Fibroblast of lung (primary cell): ENCODE measurements at regions not wholly inside any gene's neighbourhood (a gene's known extent, or its start where the extent isn't known, plus 50 kb on each side); places are given as distances from the start of the nearest gene placed in this dataset.

Source experiments
- DNase-seq, 2 donors: peaks; one replicate each; pipeline versions ENCODE4 v3.0.0 to v3.0.0-alpha.2; 2010; ENCODE audit warnings: low read depth in 2 of 2
- H2AFZ ChIP-seq: 2 replicates; pipeline ENCODE4 v1.5.1; 2012; ENCODE audit warnings: low read length, control low read depth, inconsistent platforms
- H3K27ac ChIP-seq: 2 replicates; pipeline ENCODE4 v1.5.1; 2011; ENCODE audit warnings: low read length, control low read depth; ENCODE audit not compliant: insufficient read depth
- H3K27me3 ChIP-seq: 2 replicates; pipeline ENCODE4 v1.5.1; 2011; ENCODE audit warnings: mild to moderate bottlenecking, low read length; ENCODE audit not compliant: control insufficient read depth, insufficient read depth
- H3K36me3 ChIP-seq: 2 replicates; pipeline ENCODE4 v1.5.1; 2011; ENCODE audit warnings: low read length; ENCODE audit not compliant: control insufficient read depth, insufficient read depth
- H3K4me1 ChIP-seq: 2 replicates; pipeline ENCODE4 v1.5.1; 2011; ENCODE audit warnings: low read length; ENCODE audit not compliant: control insufficient read depth, insufficient read depth; ENCODE audit errors: extremely low read depth
- H3K4me2 ChIP-seq: 2 replicates; pipeline ENCODE4 v1.5.1; 2011; ENCODE audit warnings: low read length, control low read depth; ENCODE audit not compliant: insufficient read depth; ENCODE audit errors: extremely low read depth
- H3K4me3 ChIP-seq, 4 experiments: fragments of 200-600 bp in 1 of 4; sonication (generic) in 1 of 4; replicated peaks in 1 of 4; 2 replicates each; pipeline ENCODE4 v1.5.1; 2011 to 2016; ENCODE audit warnings: low read length in 4 of 4, low read depth in 3 of 4, mild to moderate bottlenecking in 3 of 4, control low read depth in 2 of 4, inconsistent platforms in 1 of 4, mixed read lengths in 1 of 4; ENCODE audit not compliant: insufficient read depth in 1 of 4; ENCODE audit errors: control extremely low read depth in 1 of 4
- H3K79me2 ChIP-seq: 2 replicates; pipeline ENCODE4 v1.5.1; 2012; ENCODE audit warnings: mild to moderate bottlenecking, low read length, inconsistent platforms; ENCODE audit not compliant: control insufficient read depth, insufficient read depth
- H3K9ac ChIP-seq: 2 replicates; pipeline ENCODE4 v1.5.1; 2011; ENCODE audit warnings: mild to moderate bottlenecking, low read length, control low read depth; ENCODE audit not compliant: insufficient read depth
- H3K9me3 ChIP-seq: 2 replicates; pipeline ENCODE4 v1.5.1; 2012; ENCODE audit warnings: low read depth, low read length; ENCODE audit not compliant: control insufficient read depth, insufficient read depth
- H4K20me1 ChIP-seq: 2 replicates; pipeline ENCODE4 v1.5.1; 2011; ENCODE audit warnings: low read length; ENCODE audit not compliant: control insufficient read depth, insufficient read depth; ENCODE audit errors: extremely low read depth
- CTCF ChIP-seq, 2 donors: IDR thresholded peaks in 1 of 2; conservative IDR thresholded peaks in 1 of 2; 1 replicate in 1 of 2; 2 replicates in 1 of 2; pipeline ENCODE4 v1.5.1; 2011 to 2012; ENCODE audit warnings: low read length in 2 of 2, control low read depth in 1 of 2, inconsistent platforms in 1 of 2, low read depth in 1 of 2, mild to moderate bottlenecking in 1 of 2
- EZH2 ChIP-seq: IDR thresholded peaks from 2 replicates; pipeline ENCODE4 v1.5.1; 2012; ENCODE audit warnings: low read length, control low read depth, mild to moderate bottlenecking; ENCODE audit errors: missing control alignments

- H2AFZ ChIP-seq = no peak overlapping the region
- no peak overlapping the region for H3K27ac ChIP-seq
- H3K9ac ChIP-seq = no peak overlapping the region
- no peaks in the 10 kb centered on the region for H3K4me1 ChIP-seq
- H3K4me3 ChIP-seq = no peak overlapping the region
- no peaks in the 10 kb centered on the region for H3K27me3 ChIP-seq
- H4K20me1 ChIP-seq = no peaks in the 10 kb centered on the region
- H3K4me2 ChIP-seq = no peak overlapping the region
- H3K36me3 ChIP-seq = no peaks in the 10 kb centered on the region
- peak; percentile 16 to 51 for DNase-seq
- no peak for TF ChIP-seq CTCF (conservative IDR thresholded peaks at IDR 0.05 in 1 of 2, IDR thresholded peaks at IDR 0.05 in 1 of 2; ENCODE audit: low read depth in 1 of 2, low read length in 2 of 2)
- no peak for TF ChIP-seq EZH2
- no peaks in the 10 kb centered on the region for H3K79me2 ChIP-seq
- H3K9me3 ChIP-seq = no peaks in the 10 kb centered on the region
Observed at GRCh38 chr2:188051706-188052105, 240.0 kb upstream of the GULP1 start.

- no peaks in the 10 kb centered on the region for H3K27me3 ChIP-seq
- H3K9ac ChIP-seq = no peak overlapping the region
- no peaks in the 10 kb centered on the region for H3K79me2 ChIP-seq
- H3K36me3 ChIP-seq = no peaks in the 10 kb centered on the region
- no peaks in the 10 kb centered on the region for H4K20me1 ChIP-seq
- H3K4me1 ChIP-seq = no peaks in the 10 kb centered on the region
- H3K9me3 ChIP-seq = no peaks in the 10 kb centered on the region
- no peak overlapping the region for H3K4me3 ChIP-seq
- no peak overlapping the region for H2AFZ ChIP-seq
- no peak overlapping the region for H3K4me2 ChIP-seq
- no peak overlapping the region for H3K27ac ChIP-seq
- no peak for DNase-seq
- TF ChIP-seq EZH2 (no peak), CTCF (conservative IDR thresholded peaks at IDR 0.05 in 1 of 2, IDR thresholded peaks at IDR 0.05 in 1 of 2; ENCODE audit: low read depth in 1 of 2, low read length in 2 of 2) (no peak)
Observed at GRCh38 chr2:188065386-188065785, 226.3 kb upstream of the GULP1 start.

GRCh38 chr2:188068093-188068492 lies 223.6 kb upstream of the GULP1 start:
- peak in 1 of 2 donors; percentile 11 for DNase-seq
- H3K27ac ChIP-seq = no peak overlapping the region
- no peaks in the 10 kb centered on the region for H3K4me1 ChIP-seq
- H3K9ac ChIP-seq = no peak overlapping the region
- no peaks in the 10 kb centered on the region for H3K36me3 ChIP-seq
- no peak overlapping the region for H3K4me2 ChIP-seq
- no peaks in the 10 kb centered on the region for H3K27me3 ChIP-seq
- TF ChIP-seq EZH2 = no peak
- TF ChIP-seq CTCF (conservative IDR thresholded peaks at IDR 0.05 in 1 of 2, IDR thresholded peaks at IDR 0.05 in 1 of 2; ENCODE audit: low read depth in 1 of 2, low read length in 2 of 2) = no peak
- H2AFZ ChIP-seq = no peak overlapping the region
- no peaks in the 10 kb centered on the region for H3K79me2 ChIP-seq
- no peaks in the 10 kb centered on the region for H3K9me3 ChIP-seq
- no peak overlapping the region for H3K4me3 ChIP-seq
- no peaks in the 10 kb centered on the region for H4K20me1 ChIP-seq
